ENCODE measurements at regions not wholly inside any gene's neighbourhood (a gene's known extent, or its start where the extent isn't known, plus 50 kb on each side); places are given as distances from the start of the nearest gene placed in this dataset.
"Not testable (repeated sequence)": the region's sequence is repeated elsewhere in the genome, so short reads cannot be mapped to it uniquely, and the experiment has no call there.

- H3K9me3 ChIP-seq (ENCODE audit: low read depth) = no peaks in the 10 kb centered on the region
- H4K20me1 ChIP-seq (ENCODE audit: low read depth) = no peaks in the 10 kb centered on the region
- TF ChIP-seq CTCF (IDR thresholded peaks at IDR 0.05) = no peak
- TF ChIP-seq EZH2 (IDR thresholded peaks at IDR 0.05) = no peak
- no peak for TF ChIP-seq EZH2phosphoT487 (IDR thresholded peaks at IDR 0.05)
- Mint-ChIP-seq H3K4me1 (no peaks in the 10 kb centered on the region), H3K27me3 (ENCODE audit: insufficient read depth, low read depth) (no peaks in the 10 kb centered on the region), H3K27ac (no peak overlapping the region), H3K36me3 (no peaks in the 10 kb centered on the region), H3K4me3 (no peak overlapping the region), H3K9me3 (peaks cover 12% of the 10 kb centered on the region)
- no peak for DNase-seq (ENCODE audit: low spot score)
- H3K4me3 ChIP-seq = no peak overlapping the region
- no peaks in the 10 kb centered on the region for H3K4me1 ChIP-seq
- no peak overlapping the region for H2AFZ ChIP-seq (replicated peaks)
- H3K27me3 ChIP-seq = no peaks in the 10 kb centered on the region
- no peak overlapping the region for H3K9ac ChIP-seq
- no peaks in the 10 kb centered on the region for H3K79me2 ChIP-seq (ENCODE audit: low read depth)
- H3K36me3 ChIP-seq = no peaks in the 10 kb centered on the region
- H3K27ac ChIP-seq = no peak overlapping the region
- no peaks in the 10 kb centered on the region for H3F3A ChIP-seq (ENCODE audit: low read depth)
- no peak overlapping the region for H3K4me2 ChIP-seq
These were observed 81.9 kb upstream of the SERPINE2 start for GRCh38 chr2:224120986-224121385.

- not testable (repeated sequence) for H3K4me3 ChIP-seq; H3K27ac Mint-ChIP-seq; H3K9ac ChIP-seq; H4K20me1 ChIP-seq (ENCODE audit: low read depth); H3K9me3 ChIP-seq (ENCODE audit: low read depth); DNase-seq (ENCODE audit: low spot score); H3K27me3 Mint-ChIP-seq (ENCODE audit: insufficient read depth, low read depth); H3K27me3 ChIP-seq; H3K27ac ChIP-seq; H3K36me3 ChIP-seq; H3K36me3 Mint-ChIP-seq; H3K4me1 ChIP-seq; H3K4me1 Mint-ChIP-seq; H3K4me3 Mint-ChIP-seq; H3K79me2 ChIP-seq (ENCODE audit: low read depth); H3F3A ChIP-seq (ENCODE audit: low read depth); H3K4me2 ChIP-seq; H2AFZ ChIP-seq (replicated peaks)
- H3K9me3 Mint-ChIP-seq = peaks cover 18% of the 10 kb centered on the region
These were observed 80.8 kb upstream of the SERPINE2 start for GRCh38 chr2:224119846-224120245.

GRCh38 chr2:224114428-224114827, 75.3 kb upstream of the SERPINE2 start:
- Histone ChIP-seq H3K27ac (no peak overlapping the region), H3K9ac (no peak overlapping the region), H3K27me3 (no peaks in the 10 kb centered on the region), H2AFZ (replicated peaks) (no peak overlapping the region), H3F3A (ENCODE audit: low read depth) (no peaks in the 10 kb centered on the region), H3K79me2 (ENCODE audit: low read depth) (no peaks in the 10 kb centered on the region), H3K9me3 (ENCODE audit: low read depth) (no peaks in the 10 kb centered on the region), H3K4me3 (no peak overlapping the region), H3K4me1 (no peaks in the 10 kb centered on the region), H3K36me3 (no peaks in the 10 kb centered on the region), H4K20me1 (ENCODE audit: low read depth) (no peaks in the 10 kb centered on the region), H3K4me2 (no peak overlapping the region)
- TF ChIP-seq EZH2phosphoT487 (IDR thresholded peaks at IDR 0.05) (no peak), CTCF (IDR thresholded peaks at IDR 0.05) (no peak), EZH2 (IDR thresholded peaks at IDR 0.05) (no peak)
- Mint-ChIP-seq H3K36me3 (no peaks in the 10 kb centered on the region), H3K9me3 (peaks cover 18% of the 10 kb centered on the region), H3K4me1 (no peaks in the 10 kb centered on the region), H3K27me3 (ENCODE audit: insufficient read depth, low read depth) (no peaks in the 10 kb centered on the region), H3K4me3 (no peak overlapping the region), H3K27ac (no peak overlapping the region)
- DNase-seq (ENCODE audit: low spot score) = no peak

GRCh38 chr2:224113930-224114329, 74.8 kb upstream of the SERPINE2 start:
- not testable (repeated sequence) for H2AFZ ChIP-seq (replicated peaks); H3F3A ChIP-seq (ENCODE audit: low read depth); H3K9ac ChIP-seq; H3K4me1 ChIP-seq; DNase-seq (ENCODE audit: low spot score); H3K4me3 Mint-ChIP-seq; H3K27me3 Mint-ChIP-seq (ENCODE audit: insufficient read depth, low read depth); H3K9me3 ChIP-seq (ENCODE audit: low read depth); H3K4me1 Mint-ChIP-seq; H4K20me1 ChIP-seq (ENCODE audit: low read depth); H3K79me2 ChIP-seq (ENCODE audit: low read depth); H3K36me3 Mint-ChIP-seq; H3K36me3 ChIP-seq; H3K27me3 ChIP-seq; H3K4me3 ChIP-seq; H3K27ac Mint-ChIP-seq; H3K4me2 ChIP-seq; H3K27ac ChIP-seq
- H3K9me3 Mint-ChIP-seq = peaks cover 16% of the 10 kb centered on the region
